HG02870 (cell line): ENCODE measurements at regions not wholly inside any gene's neighbourhood (a gene's known extent, or its start where the extent isn't known, plus 50 kb on each side); places are given as distances from the start of the nearest gene placed in this dataset.

Source experiments
- ATAC-seq: cut with Tn5 transposase; IDR thresholded peaks from one replicate; pipeline ENCODE4 v1.9.1; 2021; ENCODE audit warnings: mild to moderate bottlenecking, moderate library complexity; ENCODE audit not compliant: unreplicated experiment

DNA sequence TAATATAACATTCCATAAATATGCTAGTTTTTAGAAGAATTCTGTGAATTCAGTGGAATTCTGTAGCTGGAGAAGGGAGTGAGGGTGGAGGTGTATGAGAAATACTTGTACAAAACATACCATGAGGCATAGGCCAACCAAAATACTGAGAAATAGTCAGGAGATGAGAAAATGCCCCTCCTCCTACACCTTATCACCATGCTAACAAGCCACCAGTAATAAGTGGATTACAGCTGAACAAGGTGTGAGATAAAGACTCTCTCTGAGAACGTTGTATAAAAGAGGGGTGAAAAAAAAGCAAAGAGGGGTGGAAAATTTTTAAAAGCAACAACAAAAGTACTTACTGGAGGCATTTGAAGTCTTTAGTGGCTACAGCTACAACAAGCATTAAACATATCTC is 90.4 kb upstream of the IGFBP3 start:
- no peak for ATAC-seq

- ATAC-seq, result no peak
Measured at GRCh38 chr7:46011059-46011458, 90.0 kb upstream of the IGFBP3 start.

- no peak for ATAC-seq
Measured at GRCh38 chr7:46009211-46009610, 88.1 kb upstream of the IGFBP3 start.

DNA sequence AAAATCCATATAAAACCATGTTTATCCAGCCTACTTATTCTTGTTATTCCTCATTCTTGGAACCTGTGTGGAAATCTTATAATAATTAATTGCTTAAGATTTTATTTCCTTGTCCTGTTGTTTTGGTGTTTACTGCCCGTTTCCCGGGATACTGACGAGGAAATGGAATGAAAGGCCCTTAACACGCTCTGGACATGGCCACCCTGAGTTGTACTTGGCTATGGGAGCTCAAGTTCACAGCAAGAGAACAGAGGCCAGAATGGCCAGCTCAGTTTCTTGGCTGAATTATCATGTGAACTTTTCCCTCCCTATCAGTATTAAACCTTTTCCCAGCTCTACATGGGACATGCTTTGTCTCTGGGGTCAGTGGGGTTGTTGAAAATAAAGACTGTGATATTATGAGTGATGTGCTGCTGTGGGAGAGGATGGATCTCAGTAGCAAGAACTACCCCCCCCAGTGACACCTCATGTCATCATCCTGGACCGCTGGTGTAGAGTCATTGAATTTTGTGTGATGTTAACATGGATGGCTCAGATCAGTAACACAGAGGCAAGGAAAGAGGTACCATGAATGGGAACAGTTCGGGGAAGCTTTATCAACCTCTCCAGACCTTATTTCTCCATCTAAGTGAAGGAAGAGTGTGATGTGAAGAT is 87.0 kb upstream of the IGFBP3 start:
- no peak for ATAC-seq

GRCh38 chr7:46007194-46007593 is 86.1 kb upstream of the IGFBP3 start:
- ATAC-seq, result no peak

DNA sequence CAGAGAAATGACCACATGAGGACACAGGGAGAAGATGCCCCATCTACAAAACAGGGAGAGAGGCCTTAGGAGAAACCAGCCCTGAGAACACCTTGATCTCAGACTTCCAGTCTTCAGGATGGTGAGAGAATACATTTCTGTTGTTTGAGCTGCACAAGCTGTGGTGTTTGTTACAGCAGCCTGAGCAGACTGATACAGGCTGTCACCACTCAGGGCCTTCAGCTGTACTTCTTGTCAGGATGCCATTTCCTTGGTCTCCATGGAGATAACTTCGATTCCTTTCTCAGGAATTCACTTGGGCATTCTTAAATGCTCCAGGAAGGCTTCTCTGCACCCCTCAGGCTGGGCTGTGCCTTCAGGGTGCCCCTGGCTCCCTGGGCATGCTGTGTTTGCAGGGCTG is 85.7 kb upstream of the IGFBP3 start:
- ATAC-seq, result no peak

DNA sequence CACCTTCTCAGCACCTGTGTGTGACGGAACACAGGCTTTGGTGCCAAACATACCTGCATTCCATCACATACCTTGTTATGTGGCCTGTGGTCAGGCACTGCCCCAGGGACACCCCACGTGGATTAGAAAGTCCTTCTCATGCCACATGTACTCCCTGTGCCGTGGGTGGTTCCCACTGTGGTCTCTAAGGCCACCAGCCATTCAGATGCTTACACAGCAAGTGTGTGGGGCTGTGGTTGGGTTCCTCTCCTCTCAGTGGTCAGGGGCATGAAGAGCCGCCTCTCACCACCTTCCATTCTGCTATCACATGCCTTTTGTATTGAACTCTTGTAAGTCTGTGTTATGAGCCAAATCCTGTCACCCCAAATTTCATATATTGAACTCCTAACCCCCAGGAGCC is 85.1 kb upstream of the IGFBP3 start:
- no peak for ATAC-seq

GRCh38 chr7:46004965-46005364 is 83.9 kb upstream of the IGFBP3 start:
- no peak for ATAC-seq

DNA sequence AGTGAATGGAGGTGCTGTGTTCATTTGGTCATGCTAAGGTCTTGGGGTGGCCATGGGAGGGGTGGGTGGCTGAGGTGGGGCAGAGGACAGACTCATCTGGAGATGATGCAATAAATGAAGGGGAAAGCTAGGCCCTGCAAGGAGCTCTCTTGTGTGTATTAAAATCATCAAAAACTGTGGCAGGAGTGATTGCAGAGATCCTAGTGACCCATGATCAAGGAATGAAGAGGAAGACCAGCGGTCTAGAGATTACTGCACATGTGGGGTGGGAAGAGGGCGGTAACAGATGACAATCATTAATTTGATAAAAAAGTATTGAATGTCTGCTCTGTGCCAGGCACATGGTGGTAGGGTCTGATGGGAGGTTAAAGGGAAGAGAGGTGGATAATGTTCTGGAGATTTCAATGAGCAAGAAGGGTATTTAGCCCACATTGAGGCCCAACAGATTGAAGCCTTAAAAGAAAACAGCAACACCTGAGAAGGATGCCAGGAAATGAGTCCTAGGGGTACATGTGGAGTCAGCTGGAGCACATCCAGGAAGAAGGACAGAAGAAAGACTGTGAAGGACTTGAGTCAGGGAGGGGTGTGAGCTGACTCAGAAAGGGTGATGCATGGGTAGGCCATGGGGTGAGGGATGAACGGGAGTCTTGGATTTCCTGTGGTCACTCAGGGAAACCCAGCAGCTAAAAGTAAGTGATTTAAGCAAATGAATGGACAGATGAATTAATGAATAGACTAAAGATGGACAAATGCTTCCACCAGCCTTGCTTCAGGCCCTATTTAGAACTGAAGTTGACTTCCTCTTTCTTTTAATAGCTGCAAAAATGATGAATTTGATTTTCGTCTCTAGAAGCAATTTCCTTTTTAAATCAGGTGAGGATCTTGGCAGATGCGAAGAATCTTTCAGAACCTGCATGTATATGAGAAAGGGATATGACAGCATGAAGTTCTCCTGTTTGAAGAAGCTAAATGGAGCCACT is 83.1 kb upstream of the IGFBP3 start:
- ATAC-seq, result no peak

DNA sequence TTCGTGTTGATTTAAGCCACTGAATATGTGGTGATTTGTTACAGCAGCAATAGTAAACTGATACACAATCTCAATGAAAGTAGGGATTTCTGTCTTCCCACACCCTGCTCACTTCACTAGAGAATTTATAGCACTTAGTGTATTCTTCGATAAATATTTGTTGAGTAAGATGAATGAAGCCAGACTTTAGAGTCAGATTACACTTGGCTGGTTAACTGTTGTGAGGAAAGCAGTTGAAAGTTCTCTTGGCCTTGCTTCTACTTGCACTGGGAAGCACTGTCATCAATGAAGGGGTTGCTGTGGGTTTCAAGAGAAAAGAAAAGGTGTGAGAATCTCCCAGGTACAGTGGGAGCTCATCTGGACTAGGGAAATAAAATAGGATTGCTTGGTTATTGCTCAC is 82.1 kb upstream of the IGFBP3 start:
- ATAC-seq, result no peak

GRCh38 chr7:46000513-46000912 is 79.4 kb upstream of the IGFBP3 start:
- no peak for ATAC-seq

DNA sequence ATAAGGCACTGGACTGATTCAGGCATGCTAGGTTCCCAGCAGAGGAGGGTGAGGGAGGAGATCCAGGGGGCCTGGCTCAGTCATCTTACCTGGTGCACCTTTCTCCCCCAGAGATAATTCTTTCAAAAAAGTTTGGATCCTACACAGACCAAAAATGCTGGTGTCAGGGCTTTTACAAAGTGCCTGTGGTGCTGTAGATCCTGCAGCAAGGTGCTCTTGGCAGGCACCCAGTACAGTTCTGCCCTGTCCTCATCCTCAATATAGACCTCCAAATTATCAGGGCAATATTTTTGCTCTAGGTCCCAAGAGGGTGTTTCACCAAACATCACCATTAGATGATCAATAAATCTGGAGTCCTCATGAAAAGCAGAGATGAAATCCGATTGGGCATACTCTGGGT is 78.5 kb upstream of the IGFBP3 start:
- ATAC-seq, result no peak

DNA sequence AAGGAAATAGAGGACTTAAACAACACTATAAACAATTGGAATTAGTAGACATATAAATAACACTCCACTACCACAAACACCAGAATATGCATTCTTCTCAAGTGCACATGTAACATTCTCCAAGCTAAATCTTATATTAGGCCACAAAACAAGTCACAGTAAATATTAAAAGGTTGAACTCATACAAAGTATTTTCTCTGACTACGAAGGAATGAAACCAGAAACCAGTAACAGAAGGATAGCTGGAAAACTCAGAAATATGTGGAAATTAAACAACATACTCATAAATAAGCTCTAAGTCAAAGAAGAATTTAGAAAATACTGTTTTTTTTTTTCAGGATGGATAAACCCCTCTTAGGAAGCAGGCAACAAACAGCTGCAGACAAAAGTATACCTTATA is 77.4 kb upstream of the IGFBP3 start:
- no peak for ATAC-seq

DNA sequence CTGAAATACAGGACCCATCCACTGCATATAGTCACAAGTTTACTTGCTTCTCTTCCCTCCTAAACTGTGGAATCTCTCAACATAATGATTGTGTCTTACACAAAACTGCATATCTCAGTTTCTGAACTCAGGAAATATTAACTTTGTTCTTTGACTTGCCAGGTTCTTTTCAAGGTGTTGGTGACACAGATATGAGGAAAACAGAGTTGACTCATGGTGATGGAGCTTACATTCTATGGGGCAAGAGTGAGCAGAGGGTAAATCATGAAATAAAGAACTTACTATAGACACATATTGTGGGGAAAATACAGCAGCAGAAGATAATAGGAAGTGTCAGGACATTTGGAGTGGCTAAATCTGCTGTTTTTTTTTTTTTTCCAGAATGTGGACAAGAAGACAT is 72.5 kb upstream of the IGFBP3 start:
- ATAC-seq, result no peak

DNA sequence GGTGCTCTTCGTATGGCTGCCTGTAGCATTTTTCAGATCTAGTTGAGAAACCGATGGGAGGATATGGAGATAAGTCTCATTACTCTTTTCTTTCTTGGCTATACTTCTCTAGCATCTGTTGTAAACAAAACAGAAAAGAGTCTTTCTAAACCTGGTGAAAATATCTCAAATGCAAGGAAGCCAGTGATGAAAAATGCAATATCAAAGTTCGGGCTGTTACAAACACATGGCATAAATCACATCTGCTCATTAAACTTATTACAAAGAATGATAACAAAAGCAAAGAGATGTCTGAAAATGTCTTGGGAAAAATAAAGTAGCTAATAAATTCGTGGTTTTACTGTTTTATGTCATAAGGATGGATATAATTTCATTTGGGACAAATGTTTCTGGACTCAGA is 71.8 kb upstream of the IGFBP3 start:
- no peak for ATAC-seq

- no peak for ATAC-seq
Measured at GRCh38 chr7:45990276-45990675, 69.2 kb upstream of the IGFBP3 start.

DNA sequence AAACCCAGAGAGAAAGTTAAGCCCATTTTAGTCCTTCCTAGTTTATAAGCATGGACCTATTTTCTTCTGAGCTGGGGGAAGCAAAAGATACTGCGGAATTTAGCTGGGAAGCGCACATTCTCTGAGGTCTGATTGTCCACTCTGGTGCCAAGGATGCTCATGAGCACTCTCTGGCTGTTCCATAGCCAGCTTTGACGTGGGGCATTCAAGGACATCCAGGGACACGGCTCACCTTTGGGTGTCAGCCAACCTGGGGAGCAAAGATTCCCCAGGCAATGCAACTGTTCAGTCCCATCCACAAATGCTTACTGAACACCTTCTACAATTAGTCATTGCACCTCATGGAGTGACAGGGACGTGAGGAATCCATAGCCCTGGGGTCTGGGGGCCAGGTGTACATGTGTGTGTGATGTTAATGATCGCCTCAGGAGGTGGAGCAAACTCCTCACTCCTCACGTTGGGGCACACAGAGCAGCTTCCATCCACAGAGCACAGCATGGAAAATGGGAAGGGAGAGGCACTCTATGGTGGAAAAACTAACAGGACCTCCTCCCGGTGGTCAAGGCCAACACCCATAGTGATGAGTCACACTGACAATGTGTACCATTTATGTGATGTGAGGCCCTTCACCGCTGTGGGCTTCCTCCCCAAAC is 67.5 kb upstream of the IGFBP3 start:
- no peak for ATAC-seq

DNA sequence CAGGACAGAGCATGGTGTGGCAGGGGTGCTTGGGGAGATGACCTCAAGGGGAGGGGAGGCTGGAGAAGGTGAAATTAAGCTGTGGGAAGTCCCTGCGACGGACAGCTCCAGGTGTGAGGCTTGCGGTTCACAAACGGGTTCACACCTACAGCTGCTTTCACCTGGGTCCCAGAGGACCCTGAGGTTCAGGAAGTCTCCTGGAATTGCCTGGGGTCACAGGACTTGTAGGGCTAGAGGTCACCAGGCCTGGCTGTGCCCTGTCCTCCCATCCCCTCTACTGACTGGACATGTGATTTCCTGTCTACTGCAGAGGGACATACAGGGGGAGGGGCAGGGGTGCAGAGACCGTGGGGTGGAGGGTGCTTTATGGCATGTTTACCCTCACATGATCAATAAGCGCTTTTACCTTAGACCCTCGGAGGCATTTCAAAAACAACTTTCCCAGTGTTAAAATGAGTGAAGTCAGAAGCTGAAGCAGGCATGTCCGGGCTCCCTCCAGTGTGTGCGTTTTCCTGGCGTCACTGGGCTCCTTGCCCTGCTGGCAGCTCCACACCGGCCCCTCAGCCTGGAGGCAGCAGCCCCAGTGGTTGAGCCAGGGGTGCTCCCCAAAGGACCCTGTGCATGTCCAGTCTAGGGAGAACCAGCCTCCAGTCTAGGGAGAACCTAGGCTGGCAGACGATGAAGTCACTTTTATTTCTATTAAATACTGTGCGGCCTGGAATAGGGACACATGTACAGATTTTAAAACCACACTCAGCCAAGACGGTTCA is 66.6 kb upstream of the IGFBP3 start:
- ATAC-seq, result no peak

GRCh38 chr7:45986355-45987298 is 65.6 kb upstream of the IGFBP3 start:
- ATAC-seq, result no peak

DNA sequence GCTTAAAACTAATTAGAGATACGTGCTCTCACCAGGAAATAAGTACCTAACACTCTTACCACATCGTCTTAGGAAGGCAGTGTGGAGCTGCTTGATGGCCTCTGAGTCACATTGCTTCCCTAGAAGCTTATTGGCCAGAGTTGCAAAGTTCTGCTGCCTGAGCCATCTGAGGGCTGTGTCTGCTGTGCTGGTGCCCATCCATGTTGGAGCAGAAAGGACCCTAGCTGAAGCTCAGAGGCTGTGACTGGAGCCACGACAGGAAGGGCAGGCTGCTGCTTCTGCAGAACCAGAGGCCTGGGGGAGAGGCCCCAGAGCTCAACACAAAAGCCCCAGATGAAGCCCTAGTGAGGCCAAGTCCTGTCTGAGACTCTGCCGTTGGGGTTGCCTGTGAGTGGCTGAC is 64.8 kb upstream of the IGFBP3 start:
- no peak for ATAC-seq
